ENCODE measurements at regions not wholly inside any gene's neighbourhood (a gene's known extent, or its start where the extent isn't known, plus 50 kb on each side); places are given as distances from the start of the nearest gene placed in this dataset.
"Not testable (repeated sequence)": the region's sequence is repeated elsewhere in the genome, so short reads cannot be mapped to it uniquely, and the experiment has no call there.

GRCh38 chr17:12231355-12231682, 210.6 kb downstream of the MAP2K4 start:
- ChIA-PET CTCF (no interaction called here), POLR2A (no interaction called here)
- Mint-ChIP-seq H3K9me3 (peaks cover 3% of the 10 kb centered on the region; the same call in 1 of the 2 replicates), H3K36me3 (no peaks in the 10 kb centered on the region), H3K27me3 (ENCODE audit: low read depth) (no peaks in the 10 kb centered on the region), H3K27ac (no peak overlapping the region), H3K4me3 (no peak overlapping the region), H3K4me1 (peaks cover 3% of the 10 kb centered on the region; the same call in 1 of the 2 replicates)
- no peak for DNase-seq (ENCODE audit: low spot score)
- ATAC-seq = no peak
- TF ChIP-seq MYBL2 (CRISPR knock-in tag; IDR thresholded peaks at IDR 0.05) (no peak), FOXP1 (CRISPR knock-in tag; IDR thresholded peaks at IDR 0.05; ENCODE audit: borderline replicate concordance) (no peak), JUN (CRISPR knock-in tag; IDR thresholded peaks at IDR 0.05) (no peak), NR1H2 (CRISPR knock-in tag; IDR thresholded peaks at IDR 0.05) (no peak), JAZF1 (CRISPR knock-in tag; IDR thresholded peaks at IDR 0.05) (no peak)
- TF ChIP-seq, protein P1, sequence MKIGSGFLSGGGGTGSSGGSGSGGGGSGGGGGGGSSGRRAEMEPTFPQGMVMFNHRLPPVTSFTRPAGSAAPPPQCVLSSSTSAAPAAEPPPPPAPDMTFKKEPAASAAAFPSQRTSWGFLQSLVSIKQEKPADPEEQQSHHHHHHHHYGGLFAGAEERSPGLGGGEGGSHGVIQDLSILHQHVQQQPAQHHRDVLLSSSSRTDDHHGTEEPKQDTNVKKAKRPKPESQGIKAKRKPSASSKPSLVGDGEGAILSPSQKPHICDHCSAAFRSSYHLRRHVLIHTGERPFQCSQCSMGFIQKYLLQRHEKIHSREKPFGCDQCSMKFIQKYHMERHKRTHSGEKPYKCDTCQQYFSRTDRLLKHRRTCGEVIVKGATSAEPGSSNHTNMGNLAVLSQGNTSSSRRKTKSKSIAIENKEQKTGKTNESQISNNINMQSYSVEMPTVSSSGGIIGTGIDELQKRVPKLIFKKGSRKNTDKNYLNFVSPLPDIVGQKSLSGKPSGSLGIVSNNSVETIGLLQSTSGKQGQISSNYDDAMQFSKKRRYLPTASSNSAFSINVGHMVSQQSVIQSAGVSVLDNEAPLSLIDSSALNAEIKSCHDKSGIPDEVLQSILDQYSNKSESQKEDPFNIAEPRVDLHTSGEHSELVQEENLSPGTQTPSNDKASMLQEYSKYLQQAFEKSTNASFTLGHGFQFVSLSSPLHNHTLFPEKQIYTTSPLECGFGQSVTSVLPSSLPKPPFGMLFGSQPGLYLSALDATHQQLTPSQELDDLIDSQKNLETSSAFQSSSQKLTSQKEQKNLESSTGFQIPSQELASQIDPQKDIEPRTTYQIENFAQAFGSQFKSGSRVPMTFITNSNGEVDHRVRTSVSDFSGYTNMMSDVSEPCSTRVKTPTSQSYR (CRISPR knock-in tag; IDR thresholded peaks at IDR 0.05) = no peak
- TF ChIP-seq, protein P2, sequence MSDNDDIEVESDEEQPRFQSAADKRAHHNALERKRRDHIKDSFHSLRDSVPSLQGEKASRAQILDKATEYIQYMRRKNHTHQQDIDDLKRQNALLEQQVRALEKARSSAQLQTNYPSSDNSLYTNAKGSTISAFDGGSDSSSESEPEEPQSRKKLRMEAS (CRISPR knock-in tag; IDR thresholded peaks at IDR 0.05) = no peak

GRCh38 chr17:12239021-12239420, 218.3 kb downstream of the MAP2K4 start:
- H3K36me3 Mint-ChIP-seq; H3K4me1 Mint-ChIP-seq; H3K27me3 Mint-ChIP-seq (ENCODE audit: low read depth); CTCF ChIA-PET; DNase-seq (ENCODE audit: low spot score); POLR2A ChIA-PET; H3K27ac Mint-ChIP-seq; ATAC-seq; H3K4me3 Mint-ChIP-seq; H3K9me3 Mint-ChIP-seq: not testable (repeated sequence)
- TF ChIP-seq NFYB (CRISPR knock-in tag; conservative IDR thresholded peaks at IDR 0.05; ENCODE audit: low read depth) = peak; percentile 39; the same call in 1 of the 2 replicates

- Mint-ChIP-seq H3K36me3 (no peaks in the 10 kb centered on the region), H3K4me3 (no peak overlapping the region), H3K27me3 (ENCODE audit: low read depth) (no peaks in the 10 kb centered on the region; the same call in 1 of the 2 replicates), H3K27ac (no peak overlapping the region), H3K9me3 (0 out of 2 replicates have a peak, but pooled peaks cover 7% of the 10 kb centered on the region), H3K4me1 (no peaks in the 10 kb centered on the region)
- ChIA-PET CTCF (interaction anchor here (1.5 kb wide), 1 partner anchor 500 kb away, joined by 4 read pairs; no protein-coding TSS in a partner anchor), POLR2A (no interaction called here)
- DNase-seq (ENCODE audit: low spot score) = no peak
- no peak for TF ChIP-seq CBFB (CRISPR knock-in tag; IDR thresholded peaks at IDR 0.05; ENCODE audit: low read depth)
- TF ChIP-seq ATF6 (CRISPR knock-in tag; IDR thresholded peaks at IDR 0.05) = no peak
- no peak for TF ChIP-seq PRRX2 (CRISPR knock-in tag; IDR thresholded peaks at IDR 0.05)
- no peak for TF ChIP-seq ATF3 (CRISPR knock-in tag; conservative IDR thresholded peaks at IDR 0.05)
- no peak for TF ChIP-seq ZNF232 (CRISPR knock-in tag; IDR thresholded peaks at IDR 0.05)
- no peak for TF ChIP-seq ZNF671 (CRISPR knock-in tag; IDR thresholded peaks at IDR 0.05)
- no peak for TF ChIP-seq NR3C1 (CRISPR knock-in tag; conservative IDR thresholded peaks at IDR 0.05; ENCODE audit: low read depth)
- ATAC-seq = no peak
Observed at GRCh38 chr17:12242345-12242954, 221.8 kb downstream of the MAP2K4 start.

GRCh38 chr17:12247761-12248160, 227.1 kb downstream of the MAP2K4 start:
- DNase-seq (ENCODE audit: low spot score) = no peak
- ChIA-PET CTCF (interaction anchor here (1.4 kb wide), 1 partner anchor 494 kb away, joined by 4 read pairs; no protein-coding TSS in a partner anchor), POLR2A (no interaction called here)
- H3K27me3 Mint-ChIP-seq (ENCODE audit: low read depth) = no peaks in the 10 kb centered on the region
- H3K9me3 Mint-ChIP-seq = no peaks in the 10 kb centered on the region
- H3K27ac Mint-ChIP-seq = no peak overlapping the region
- no peaks in the 10 kb centered on the region for H3K36me3 Mint-ChIP-seq
- no peak overlapping the region for H3K4me3 Mint-ChIP-seq
- 0 out of 2 replicates have a peak, but pooled peaks cover 6% of the 10 kb centered on the region for H3K4me1 Mint-ChIP-seq
- no peak for ATAC-seq
- TF ChIP-seq CREB1 (CRISPR knock-in tag; IDR thresholded peaks at IDR 0.05) (no peak), PRRX2 (CRISPR knock-in tag; IDR thresholded peaks at IDR 0.05) (no peak), IRF2 (CRISPR knock-in tag; IDR thresholded peaks at IDR 0.05; ENCODE audit: borderline replicate concordance, low read depth) (no peak), ZBTB21 (CRISPR knock-in tag; IDR thresholded peaks at IDR 0.05; ENCODE audit: borderline replicate concordance) (no peak), E2F5 (CRISPR knock-in tag; IDR thresholded peaks at IDR 0.05) (no peak), RORB (CRISPR knock-in tag; IDR thresholded peaks at IDR 0.05) (no peak)
- TF ChIP-seq, protein P3, sequence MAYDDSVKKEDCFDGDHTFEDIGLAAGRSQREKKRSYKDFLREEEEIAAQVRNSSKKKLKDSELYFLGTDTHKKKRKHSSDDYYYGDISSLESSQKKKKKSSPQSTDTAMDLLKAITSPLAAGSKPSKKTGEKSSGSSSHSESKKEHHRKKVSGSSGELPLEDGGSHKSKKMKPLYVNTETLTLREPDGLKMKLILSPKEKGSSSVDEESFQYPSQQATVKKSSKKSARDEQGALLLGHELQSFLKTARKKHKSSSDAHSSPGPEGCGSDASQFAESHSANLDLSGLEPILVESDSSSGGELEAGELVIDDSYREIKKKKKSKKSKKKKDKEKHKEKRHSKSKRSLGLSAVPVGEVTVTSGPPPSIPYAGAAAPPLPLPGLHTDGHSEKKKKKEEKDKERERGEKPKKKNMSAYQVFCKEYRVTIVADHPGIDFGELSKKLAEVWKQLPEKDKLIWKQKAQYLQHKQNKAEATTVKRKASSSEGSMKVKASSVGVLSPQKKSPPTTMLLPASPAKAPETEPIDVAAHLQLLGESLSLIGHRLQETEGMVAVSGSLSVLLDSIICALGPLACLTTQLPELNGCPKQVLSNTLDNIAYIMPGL (CRISPR knock-in tag; IDR thresholded peaks at IDR 0.05) = no peak

Measured in WTC11 (cell line).